Middle frontal gyrus (tissue), 1 donor: ENCODE measurements at regions not wholly inside any gene's neighbourhood (a gene's known extent, or its start where the extent isn't known, plus 50 kb on each side); places are given as distances from the start of the nearest gene placed in this dataset.

ENCODE experiments used
- DNase-seq: peaks from one replicate; pipeline ENCODE4 v3.0.0-alpha.2; 2015; ENCODE audit warnings: low spot score; ENCODE audit errors: extremely low spot score

GRCh38 chr3:78141269-78141668, 1101.4 kb downstream of the ROBO2 start:
- no peak for DNase-seq

- no peak for DNase-seq
These were observed 1103.1 kb downstream of the ROBO2 start for GRCh38 chr3:78143000-78143399.

DNA sequence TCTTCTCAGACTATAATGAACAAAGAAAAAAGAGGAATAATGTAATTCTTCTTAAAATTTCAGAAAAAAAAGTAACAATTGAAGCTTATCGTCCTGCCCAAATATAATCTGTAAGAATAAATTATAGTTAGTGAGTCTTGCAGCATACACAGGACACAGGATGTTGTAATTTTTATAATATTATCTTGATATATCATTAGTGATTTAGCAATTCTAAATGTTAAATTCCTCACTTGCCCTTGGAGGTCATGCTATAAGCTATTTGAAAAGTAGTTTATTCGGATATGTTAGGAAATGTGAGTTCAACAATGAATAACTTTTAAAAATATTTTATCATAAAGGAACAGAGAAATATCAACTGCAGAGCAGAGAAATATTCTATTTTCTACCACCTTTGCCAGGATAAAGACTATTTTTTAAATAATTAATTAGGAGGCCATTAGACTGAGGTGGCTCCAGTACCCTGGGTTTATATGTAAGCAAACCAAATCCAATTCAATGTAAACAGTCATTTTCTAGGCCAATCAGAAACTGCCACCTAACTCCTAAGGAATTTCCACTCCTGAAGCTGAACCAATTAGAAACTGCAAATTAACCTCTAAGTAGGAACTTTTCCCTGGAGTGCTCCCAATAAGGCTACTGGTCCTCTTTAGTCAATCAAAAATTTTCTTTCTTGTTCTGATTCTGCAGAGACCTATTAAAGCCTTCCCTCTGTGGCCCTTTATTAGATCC, 1109.3 kb downstream of the ROBO2 start:
- no peak for DNase-seq

DNA sequence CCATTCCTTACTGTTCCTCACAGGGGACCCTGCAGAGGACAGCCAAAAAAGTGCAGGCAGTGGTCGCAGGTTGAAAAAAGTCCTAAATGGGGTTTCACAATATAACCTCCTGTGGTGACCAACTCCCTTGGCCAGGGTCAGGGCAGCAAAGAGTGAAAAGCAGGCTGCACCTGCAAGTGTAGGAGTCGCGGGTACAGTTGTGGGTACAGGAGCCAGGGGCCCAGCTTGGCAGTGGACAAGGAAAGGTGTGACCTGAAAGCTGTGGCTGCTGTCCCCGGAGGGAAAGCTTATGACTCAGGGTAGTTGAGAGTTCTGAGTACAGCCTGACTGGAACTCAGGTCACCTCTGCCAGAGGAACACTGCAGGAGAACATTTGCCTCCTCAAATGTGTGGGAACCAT, 1114.1 kb downstream of the ROBO2 start:
- DNase-seq, result no peak

DNA sequence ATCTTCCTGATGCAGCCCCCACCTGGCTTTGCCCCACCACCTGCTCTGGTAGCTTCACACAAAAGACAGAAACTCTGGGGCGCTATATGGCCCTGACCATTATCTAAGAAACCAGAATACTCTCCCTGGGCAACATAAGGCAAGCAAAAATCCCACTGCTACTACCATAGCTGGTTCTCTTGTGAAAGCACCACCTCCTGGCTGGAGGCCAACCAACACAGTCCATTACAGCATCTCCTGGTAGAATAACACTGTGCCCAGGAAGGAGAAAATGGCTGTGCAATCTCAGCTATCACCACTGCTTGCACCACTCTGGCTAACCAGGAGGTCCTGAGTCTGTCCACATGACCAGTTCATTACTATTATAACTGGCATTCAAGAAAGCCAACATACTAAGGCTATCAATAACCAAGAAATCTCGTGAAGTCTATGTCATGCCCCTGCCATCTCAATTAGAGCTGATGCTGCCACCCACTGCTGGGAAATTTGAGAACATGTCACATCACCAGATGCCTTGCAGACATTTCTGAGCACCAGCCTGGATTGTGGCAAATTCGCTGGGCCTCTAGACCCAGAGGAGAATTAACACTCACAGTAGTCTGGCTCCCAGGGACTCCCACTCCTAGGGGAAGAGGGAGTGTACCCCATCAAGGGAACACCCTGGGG, 1114.8 kb downstream of the ROBO2 start:
- no peak for DNase-seq

- no peak for DNase-seq
These were observed 1121.8 kb downstream of the ROBO2 start for GRCh38 chr3:78161736-78162135.

DNA sequence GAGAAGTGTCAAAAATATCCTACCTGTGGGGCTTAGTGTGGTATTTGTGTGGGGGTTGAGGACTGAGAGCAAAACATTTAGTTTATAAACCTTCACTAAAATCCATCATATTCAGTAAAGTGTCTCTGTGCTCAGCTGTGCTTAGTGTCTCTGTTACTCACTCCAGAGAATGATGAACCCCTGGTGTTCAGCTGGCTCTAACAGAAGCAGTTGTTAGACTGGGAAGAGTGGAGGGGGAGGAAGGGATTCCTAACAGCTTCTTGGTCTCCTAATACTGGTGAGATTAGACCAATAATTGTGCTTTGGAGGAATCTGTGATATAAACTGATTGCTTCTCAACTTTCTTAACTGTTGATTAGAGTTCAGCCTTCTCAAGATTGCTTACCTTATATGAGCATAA, 1123.5 kb downstream of the ROBO2 start:
- DNase-seq, result no peak

GRCh38 chr3:78165876-78166275, 1126.0 kb downstream of the ROBO2 start:
- DNase-seq, result no peak

GRCh38 chr3:78174821-78175220, 1134.9 kb downstream of the ROBO2 start:
- no peak for DNase-seq

GRCh38 chr3:78176869-78177268, 1137.0 kb downstream of the ROBO2 start:
- DNase-seq, result no peak

- no peak for DNase-seq
These were observed 1137.9 kb downstream of the ROBO2 start for GRCh38 chr3:78177780-78178179.

DNA sequence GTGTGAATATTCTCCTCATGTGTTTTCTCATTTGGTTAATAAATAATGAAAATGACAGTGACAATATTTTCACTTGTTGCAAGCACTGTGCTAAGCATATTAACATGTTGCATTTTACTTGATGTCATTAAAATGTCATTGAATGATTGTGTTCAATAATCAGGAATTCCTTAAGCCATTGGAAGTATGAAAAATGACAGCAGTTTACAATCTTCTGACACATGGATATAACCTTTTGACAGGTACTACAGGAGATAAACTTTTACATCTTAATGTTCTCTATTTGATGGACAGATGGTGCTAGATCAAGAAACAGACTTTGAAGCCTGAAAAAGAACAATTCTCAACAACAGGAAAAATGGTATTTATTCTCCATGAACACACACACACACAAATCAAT, 1138.3 kb downstream of the ROBO2 start:
- no peak for DNase-seq

DNA sequence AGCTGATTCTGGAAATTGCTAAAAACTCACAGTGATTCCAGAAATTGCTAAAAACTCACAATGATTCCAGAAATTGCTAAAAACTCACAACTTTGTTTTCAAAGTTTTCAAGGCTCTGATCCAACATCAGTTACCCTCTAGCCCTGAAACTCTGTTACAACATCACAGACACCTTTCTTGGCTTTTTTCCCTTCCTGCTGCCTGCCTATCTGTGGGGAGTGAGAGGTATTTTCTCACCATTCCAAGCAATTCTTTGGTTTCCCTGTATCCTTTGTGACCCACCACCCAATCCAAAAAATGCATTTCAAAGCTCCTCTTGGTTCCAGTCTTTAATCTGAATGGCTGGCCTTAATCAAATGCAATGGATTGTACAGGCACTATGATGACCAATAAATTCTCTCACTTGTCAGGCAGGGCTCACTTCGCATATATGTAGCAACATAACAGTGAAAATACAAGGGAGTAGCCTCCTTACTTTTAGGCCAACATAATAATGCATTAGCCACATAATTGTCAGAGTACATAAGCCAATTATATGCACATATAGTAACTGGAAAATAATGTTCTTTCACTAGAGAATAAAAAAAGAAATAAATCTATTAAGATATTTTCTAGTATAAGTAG, 1139.0 kb downstream of the ROBO2 start:
- DNase-seq, result no peak

DNA sequence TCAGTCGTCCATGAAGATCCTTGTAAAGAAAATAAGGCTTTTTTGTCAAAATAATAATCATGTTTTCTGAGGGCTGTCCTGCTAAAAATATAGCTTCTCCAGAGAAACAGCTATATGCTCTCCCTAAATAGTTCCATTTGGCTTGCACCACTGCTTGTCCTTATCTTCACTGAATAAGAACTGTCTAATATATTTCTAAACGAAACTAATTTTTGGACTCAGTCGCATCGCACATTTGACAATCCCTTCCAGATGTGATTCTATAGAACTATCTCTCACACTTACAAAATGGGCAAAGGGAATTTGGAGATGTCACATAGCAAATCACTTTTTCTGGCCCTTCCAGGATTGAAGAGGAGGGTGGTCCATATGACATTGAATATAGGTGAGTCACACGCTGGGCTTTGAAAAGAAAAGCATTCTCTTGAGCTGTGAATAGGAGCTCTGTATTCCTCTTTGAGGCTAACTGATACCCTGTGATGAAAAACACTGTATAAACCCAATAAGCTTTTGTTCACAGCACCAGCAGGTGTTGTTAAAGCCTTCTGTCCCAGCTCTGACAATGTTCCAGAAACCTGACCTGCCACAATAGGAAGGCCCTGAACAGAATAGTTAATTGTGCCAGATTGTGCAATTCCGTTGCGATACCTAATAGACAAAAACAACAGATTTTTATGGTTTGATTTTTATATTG, 1144.2 kb downstream of the ROBO2 start:
- DNase-seq, result no peak

GRCh38 chr3:78186404-78186803, 1146.5 kb downstream of the ROBO2 start:
- no peak for DNase-seq

DNA sequence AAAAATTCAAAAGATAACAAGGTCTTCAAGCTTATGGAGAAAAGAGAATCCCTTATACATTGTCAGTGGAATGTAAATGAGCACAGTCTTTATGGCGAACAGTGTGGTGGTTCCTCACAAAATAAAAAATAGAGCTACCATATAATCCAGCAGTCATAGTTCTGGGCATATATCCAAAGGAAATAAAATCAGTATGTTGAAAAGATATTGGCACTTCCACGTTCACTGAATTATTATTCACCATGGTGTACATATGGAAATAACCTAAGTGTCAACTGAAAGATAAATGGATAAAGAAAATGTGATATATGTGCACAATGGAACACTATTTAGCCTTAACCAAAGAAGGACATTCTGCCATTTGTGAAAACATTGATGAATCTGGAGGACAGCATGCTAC, 1161.2 kb downstream of the ROBO2 start:
- no peak for DNase-seq

GRCh38 chr3:78204977-78205376, 1165.1 kb downstream of the ROBO2 start:
- DNase-seq, result no peak

DNA sequence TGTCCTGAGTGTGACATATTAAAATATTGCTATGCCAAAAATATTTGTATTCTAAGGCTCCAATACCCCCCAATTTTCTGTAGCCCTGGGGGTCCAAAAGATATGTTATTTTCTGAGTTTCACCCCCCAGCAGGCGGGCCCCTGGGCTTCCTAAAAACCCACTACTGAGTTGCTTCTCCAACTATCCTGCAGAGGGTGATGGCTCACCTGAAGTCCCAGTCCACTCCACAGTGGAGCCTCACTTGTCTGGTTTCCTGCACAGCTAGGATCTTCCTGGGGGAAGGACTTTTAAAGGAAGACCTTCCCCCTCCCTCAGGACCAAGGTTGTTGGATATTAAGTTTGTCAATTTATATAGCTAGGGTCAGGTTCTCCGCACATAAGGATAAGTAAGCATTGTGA, 1181.4 kb downstream of the ROBO2 start:
- DNase-seq, result no peak

GRCh38 chr3:78221796-78222195, 1181.9 kb downstream of the ROBO2 start:
- DNase-seq, result no peak

DNA sequence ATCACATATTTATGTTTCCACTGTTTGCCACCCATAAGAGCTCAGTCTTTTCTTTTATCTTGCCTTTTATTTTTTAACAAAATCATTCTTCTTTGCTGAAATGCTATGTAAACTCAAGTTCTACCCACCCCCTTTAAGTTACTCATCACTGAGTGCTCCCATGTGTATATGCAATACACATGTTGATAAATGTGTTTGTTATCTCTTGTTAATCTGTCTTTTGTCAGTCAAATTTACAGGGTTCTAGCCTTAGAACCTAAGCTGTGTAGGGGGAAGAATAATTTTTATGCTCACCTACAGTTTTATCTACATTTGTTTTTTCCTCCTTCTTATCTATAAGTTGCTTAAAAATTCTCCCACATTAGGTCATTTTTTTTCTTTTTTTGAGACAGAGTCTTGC, 1195.9 kb downstream of the ROBO2 start:
- DNase-seq, result no peak

GRCh38 chr3:78238811-78239210, 1198.9 kb downstream of the ROBO2 start:
- DNase-seq, result no peak

DNA sequence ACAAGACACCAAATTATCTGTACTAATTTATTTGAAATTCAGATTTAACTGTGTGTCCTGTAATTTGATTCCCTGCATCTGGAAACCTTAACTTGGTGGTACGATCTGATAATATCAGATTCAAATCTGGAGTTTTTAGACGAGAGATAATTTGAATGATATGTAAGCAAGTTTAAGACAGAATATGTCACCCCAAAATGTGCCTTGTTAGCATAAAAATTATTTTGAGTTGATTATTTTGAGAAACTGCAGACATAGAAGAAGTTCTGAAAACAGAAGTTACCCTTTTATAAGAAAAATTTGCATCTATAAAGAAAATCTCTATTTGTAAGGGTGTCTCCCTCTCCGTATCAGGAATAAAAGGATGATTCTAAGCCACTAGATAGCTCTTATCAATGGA, 1202.8 kb downstream of the ROBO2 start:
- DNase-seq, result no peak
